NCI-H2107 (cell line): ENCODE measurements at regions not wholly inside any gene's neighbourhood (a gene's known extent, or its start where the extent isn't known, plus 50 kb on each side); places are given as distances from the start of the nearest gene placed in this dataset.

Source experiments
- DNase-seq: peaks from one replicate; lab custom pipeline; 2025; lab: John Stamatoyannopoulos, UW

DNA sequence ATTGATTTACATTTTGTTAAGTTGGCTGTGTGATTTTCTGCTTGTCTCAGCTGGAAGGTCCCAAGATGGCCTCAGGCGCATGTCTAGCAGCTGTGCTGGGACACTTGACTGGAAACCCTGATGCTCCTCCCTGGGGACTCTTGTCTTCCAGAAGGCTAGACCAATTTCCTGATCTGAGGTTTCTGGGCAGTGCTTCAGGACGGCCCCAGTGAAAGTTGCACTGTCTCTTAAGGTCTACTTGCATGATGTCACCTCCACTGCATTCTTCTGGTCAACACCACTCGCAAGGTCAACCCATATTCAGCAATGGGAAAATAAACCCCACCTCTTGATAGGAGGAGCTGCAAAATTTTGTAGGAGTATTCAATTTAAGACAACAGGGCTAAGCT, 116.0 kb downstream of the SALL1 start:
- no peak for DNase-seq

DNA sequence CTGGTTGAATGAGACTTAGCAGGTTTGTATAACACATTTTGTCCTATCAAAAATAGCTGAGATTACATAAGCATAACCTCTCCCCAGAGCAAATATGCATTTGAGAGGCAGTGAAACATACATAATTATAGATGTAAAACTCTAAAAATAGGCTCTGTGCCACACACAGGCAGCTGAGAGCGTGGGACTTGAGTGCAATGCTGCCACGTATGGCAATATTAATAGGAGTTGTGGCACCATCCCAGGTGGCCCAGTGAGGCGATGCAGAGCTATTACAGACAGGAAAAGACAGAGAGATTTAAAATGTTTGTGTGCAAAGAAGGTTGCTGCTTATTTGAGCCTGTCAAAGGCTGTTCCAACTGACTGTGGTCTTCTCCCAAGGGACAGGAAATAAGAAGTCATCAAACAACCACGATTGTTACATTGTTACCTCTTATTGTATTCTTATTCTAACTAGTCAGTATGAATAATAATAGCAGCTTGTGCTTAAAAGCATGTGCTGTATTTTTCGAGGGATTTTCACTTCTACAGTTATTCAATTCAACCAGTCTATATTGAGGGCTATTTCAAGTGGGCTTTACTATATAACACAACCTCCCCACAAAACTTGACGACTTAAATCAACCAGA, 116.5 kb downstream of the SALL1 start:
- no peak for DNase-seq

DNA sequence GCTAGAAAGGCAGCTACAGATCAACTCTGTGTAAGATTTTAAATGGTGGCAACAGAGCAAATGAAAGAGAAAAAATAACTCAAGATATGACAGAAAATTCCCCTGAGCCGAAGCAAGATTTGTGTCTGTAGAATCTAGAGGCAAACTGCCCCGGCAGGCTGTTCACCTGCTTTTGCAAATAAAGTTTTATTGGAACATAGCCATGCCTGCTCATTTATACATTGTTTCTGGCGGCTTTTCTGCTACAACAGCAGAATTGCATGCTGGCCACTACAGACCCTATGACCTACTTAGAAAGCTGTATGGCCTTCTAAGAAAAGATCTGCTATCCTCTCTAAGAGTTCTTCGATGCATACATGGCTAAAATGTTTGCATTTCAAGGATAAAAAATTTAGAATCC, 119.5 kb downstream of the SALL1 start:
- no peak for DNase-seq

DNA sequence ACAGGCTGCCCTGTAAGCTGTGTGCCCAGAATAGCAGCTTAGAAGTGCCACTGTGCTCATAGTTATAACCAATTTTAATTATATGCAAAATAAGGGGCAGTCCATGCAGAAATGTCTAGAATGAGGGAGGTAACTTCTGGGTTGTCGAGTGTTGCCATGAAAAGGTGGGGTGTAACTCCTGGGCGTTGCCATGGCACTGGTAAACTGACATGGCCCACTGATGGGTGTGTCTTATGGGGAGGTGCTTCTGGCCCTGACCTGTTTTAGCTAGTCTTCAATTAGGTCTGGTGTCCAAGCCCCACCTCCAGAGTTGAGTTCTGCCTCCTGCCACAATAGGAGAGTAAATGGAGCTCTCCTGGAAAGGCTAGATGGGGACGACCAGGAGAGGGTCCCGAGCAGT, 120.6 kb downstream of the SALL1 start:
- no peak for DNase-seq

DNA sequence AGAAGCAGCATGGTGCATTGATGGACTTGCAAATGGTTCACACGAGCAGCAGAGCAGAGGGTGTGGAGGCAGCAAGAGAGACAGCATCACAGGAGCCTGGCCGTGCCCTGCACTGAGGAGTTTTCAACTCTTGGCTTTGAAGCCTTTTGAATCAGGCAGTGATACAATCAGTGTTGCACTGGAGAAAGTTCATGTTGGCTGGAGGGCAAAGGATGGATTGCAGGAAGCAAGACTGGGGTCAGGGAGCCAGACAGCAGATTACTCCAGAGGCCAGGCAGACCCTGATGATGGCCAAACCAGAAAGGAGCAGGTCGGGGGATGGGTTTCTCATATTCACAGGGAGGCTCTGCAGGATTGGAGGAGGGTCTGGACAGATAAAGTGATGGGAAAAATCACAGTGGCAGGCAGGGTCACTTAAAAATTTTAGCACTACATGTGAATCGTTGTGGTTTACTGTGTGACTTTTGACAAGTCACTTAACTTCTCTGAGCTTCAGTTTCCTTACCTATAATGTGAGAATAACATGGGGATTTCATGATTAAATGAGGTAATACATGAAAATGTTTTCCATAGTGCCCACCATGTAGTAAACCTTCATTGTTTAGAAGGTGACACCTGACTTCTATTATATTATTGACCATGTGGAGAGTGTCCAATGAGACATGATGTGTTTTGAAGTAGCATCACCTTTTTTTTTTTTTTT, 125.3 kb downstream of the SALL1 start:
- no peak for DNase-seq

DNA sequence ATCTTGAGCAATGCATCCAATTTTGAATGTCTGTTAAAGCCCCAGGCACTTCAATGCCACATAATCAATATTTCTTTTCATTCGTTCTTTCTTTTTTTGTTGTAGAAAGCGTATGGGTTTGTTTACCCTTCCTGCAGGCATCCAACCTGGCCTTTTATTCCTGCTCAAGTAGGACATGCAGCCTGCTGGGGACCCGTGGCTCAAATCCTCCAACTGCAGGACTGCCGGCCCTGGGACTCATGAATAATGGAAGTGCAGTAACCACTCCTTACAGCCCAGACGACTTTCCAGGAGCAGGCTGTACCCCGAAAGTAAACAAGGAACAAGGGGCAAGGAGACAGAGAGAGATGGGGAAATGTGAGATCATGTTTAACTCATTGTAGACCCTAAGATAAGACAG, 126.4 kb downstream of the SALL1 start:
- no peak for DNase-seq

DNA sequence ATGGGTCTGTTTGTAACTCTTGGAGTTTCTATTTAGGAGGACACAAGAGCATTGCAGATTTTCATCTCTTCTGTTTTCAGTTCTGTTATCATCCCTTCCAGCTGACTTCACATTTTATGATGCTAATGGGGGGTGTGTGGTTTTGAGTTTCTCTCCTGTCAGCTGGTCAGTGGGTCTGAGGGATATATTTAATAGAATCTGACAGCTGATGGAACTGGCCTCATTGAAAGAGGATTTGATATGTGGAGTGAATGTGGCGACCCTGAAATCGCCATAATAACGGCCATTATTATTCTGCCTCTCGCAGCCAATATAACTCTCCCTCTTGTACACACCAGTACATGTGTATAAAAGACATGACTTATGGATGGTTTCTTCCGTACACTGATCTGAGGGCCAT, 128.1 kb downstream of the SALL1 start:
- no peak for DNase-seq

DNA sequence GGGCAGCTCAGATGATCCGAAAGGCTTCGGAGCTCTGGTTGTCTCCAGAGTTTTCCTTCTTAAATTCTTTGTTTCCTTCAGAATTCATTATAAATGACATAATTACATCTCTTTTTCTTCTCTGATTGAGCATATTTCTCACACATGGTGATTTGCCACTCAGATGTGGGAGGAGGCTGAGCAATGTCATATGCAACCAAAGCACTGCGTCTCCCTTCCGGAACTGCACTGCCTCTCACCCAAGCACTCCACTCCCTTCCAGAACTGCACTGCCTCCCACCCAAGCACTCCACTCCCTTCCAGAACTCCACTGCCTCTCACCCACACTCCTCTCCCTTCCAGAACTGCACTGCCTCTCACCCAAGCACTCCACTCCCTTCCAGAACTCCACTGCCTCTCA, 131.5 kb downstream of the SALL1 start:
- no peak for DNase-seq

DNA sequence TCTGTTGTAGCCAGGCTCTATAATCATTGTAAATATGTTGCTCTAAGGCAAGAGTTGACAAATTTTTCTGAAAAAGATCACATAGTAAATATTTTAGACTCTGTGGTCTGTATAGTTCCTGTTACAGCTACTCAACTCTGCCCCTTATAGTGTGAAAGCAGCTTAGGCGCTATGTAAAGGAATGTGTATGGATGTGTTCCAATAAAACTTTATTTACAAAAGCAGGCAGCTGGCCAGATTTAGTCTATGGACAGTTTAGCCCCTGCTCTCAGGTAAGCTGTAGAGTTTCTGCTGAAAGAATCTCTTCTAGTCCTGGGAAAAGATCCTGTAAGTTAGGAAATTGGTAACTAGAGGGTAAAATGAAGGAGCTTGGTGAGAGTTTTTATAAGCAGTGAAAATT, 133.1 kb downstream of the SALL1 start:
- DNase-seq, result no peak

DNA sequence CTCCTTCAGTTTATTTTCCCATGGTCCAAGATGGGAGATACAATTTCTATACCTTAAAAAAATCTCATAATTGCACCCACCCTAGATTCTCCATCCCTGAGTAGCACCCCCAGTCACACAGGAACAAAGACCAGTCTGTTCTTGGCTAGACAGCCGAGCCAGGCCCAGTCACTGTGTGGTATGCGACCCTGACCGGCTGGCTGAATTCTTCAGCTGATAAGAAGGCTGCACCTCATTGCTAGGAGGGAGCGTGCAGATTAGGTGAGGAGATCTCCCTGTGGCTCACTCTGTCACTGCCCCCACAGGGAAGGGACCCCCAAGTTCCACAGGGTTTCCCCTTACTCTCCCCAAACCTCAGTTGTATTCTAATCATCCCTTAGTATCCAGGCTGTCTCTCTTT, 138.7 kb downstream of the SALL1 start:
- DNase-seq, result no peak

DNA sequence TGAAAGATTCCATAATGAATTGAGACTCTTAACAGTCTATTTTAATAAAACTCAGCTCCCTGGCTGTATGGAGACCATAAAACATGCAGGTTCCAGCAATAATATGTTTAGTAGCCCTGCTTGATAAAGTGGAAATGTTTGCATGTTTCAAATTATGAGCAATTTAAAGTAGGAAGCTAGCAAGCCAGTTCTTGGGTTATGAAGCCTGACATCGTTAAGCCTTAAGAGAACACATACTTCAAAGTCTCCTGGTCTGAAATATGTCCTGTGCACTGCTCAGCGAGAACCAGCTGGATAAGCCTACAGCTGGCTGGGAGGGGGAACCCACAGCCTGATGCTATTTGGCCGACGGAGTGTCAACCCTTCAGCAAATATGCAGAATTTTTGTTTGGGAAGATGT, 140.3 kb downstream of the SALL1 start:
- DNase-seq, result no peak

DNA sequence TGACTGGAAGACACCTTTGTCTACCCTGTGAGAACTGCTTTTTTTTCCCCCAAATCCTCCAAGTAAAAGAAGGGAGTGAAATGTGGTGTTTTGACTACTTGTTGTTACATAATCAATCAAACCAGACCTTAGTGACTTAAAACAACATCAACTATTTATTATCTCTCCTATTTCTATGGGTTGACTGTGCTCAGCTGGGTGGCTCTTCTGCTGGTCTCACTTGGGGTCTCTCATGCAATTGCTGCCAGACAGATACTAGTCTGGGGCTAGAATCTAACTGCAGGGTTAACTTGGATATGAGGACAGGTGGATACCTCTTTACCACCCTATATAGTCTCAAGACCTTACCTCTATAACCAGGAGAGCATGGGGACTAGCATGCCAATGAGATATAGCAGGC, 141.3 kb downstream of the SALL1 start:
- DNase-seq, result no peak

DNA sequence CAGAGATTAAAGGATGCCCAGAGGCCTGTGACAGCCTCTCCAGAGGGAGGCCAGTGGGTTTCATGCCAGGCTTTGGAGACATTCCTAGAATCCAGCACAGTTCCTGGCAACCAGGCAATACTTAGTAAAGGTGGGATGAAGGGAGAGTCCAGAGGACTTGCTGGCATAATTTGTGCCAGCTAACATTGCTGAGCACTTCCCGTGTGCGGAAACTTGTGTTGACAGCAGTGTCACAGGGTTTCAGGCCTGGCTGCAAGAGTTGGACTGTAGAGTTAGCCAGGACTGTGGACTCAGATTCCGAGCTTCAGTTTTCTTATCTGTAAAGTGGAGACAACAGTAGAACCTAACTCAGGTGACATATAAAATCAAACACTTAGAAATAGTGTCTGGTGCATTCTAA, 141.7 kb downstream of the SALL1 start:
- DNase-seq, result no peak

DNA sequence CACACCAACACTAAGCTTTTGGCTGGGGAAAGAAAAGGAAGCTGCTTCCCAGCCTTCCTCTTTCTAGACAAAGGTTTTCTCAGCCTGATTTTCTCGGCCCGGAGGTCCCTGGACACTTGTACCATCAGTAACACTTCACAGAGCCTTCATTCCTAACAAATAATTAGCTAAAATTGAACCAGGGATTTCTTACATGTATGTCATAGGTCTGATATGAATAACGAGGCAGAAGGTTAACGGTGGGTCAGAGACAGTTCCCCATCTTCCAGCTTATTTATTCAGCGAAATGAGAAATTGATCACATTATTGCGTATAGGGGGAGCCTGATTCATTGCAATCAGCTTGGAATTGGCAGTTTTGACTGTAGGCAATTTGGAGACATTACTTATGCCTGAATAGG, 142.5 kb downstream of the SALL1 start:
- no peak for DNase-seq

DNA sequence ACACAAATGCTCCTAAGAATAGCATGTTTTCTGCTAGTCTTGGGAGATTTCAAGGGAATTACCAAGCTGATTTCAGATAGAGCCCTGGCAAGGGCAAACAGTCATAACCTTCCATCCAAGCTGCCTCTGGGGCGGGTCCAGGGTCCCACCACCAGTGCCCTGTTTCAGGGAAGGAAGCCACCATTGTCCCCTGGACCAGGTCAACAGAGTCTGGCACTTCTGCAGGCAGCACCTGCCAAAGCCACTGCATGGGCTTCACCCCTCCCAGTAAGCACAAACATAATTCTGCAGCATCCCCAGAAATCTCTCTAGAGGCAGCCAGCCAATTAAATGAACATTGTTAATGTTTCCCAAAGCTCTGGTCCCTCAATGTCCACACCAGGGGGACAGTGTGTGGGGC, 143.0 kb downstream of the SALL1 start:
- DNase-seq, result no peak

DNA sequence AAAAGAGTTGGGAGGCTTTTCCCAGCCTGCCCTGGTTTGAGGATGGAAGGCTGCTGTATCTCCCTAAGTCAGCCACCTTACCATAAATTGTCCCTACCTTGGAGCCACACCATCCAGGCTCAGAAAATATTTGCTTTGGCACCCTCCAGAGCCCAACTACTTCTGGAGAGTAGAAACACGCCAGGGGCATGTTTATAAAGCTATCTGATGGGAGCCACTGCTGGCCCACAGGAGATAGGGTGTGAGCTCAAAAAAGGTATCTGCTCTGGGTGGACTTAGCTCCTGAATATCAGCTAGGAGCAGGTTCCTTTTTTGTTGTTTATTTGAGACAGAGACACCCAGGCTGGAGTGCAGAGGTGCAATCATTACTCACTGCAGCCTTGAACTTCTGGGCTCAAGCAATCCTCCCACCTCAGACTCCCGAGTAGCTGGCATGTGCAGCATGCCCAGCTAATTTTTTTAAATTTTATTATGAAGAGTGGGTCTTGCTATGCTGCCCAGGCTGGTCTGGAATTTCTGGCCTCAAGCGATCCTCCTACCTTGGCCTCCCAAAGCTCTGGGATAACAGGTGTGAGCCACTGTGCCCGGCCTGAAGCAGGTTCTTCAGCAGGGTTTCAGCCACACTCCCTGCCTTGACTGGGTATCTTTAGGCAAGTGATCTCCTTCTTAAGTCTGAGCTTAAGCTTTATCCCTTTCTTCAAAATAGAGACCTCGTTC, 147.1 kb downstream of the SALL1 start:
- no peak for DNase-seq

DNA sequence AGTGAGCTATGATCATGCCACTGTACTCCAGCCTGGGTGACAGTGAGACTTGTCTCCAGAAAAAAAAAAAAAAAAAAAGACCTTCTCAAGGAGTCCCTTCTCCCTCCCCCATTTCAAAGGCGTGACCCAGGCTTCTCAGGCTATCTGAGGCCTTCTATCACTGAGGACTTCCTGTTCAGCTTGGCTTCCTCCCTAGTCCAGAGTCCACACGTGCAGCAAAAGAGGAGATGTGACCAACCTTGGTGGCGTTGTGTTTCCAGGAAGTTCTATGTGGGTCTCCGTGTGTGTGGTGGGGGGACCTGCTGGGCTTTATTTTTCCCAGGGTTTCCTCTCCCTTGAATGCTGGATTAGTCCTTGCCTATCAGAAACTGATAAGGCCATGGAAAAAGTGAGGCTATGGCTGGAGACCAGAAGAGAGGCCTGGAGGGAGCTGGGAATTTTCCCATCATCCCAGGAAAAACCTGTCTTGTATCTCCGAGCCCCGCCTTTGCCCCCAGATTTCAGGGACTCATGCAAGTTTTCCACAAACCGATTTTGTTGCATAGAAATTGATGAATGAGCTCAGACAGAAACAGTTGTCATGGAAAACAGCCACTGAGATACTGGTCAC, 148.1 kb downstream of the SALL1 start:
- no peak for DNase-seq

DNA sequence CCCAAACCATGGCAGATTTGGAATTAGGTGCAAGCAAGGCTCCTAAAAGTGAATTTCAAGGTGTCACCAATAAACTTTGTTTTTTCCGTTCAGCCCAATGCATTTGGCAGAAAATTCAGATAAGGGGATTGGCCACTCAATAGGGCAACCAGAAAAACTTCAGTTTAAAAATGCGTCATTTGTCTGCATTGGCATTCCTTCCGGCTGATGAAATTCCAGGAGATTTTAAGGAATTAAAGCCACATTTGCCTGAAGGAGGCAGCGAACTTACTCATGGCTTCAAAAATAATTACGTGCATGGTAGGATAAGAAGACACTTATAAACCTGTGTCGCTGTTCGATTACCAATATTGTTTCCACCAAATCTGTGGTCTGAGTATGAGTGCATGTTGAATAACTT, 151.9 kb downstream of the SALL1 start:
- DNase-seq, result no peak

DNA sequence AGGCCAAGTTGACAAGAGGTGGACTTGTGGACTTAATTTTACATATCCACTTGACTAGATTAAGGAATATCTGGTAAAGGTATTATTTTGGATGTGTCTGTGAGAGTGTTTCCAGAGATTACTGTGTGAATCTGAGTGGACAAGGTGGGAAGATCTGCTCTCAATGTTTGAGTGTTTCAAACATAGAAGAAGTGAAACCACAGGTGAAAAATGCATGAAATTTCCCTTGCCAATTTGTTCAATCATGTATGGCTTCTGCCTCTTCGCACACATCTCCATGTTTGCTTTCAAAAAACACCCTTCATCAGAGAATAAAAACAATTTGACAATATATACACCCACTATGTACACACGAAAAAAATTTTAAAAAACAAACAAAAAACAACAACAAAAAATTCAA, 152.7 kb downstream of the SALL1 start:
- no peak for DNase-seq

DNA sequence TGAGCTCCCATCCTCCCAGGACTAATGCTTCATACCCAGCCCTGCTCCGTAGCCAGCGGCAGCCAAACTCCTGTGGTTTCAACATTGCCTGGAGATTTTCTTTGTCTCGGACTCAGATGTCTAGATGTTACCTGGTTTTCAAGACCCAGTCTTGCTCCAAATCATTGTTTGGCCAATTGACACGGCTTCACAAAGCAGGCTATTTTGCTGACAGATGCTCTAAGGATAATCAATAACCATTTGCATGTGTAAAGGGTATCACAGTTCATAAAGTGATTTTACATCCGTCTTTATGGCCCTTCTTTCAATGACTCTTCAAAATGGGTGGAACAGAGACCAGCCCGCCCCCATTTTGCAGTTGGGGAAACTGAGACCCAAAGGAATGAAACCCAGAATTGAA, 153.4 kb downstream of the SALL1 start:
- DNase-seq, result no peak

DNA sequence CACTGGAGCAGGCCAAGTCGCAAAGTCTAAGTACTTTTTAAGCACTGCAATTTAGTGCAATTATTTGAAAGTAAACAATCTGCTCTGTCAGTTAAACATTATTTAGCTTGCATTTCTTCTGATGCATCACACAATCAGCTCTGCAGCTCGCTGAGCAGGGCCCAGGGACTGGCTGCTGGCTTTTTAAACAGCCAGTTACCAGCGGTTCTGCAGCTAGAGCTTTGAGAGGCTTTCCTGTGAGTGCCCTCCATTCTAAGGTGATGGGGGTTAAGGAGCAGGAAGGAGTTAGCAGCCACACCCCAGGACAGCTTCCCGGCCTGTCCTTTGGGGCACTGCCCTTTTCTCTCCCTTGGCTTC, 154.3 kb downstream of the SALL1 start:
- no peak for DNase-seq

DNA sequence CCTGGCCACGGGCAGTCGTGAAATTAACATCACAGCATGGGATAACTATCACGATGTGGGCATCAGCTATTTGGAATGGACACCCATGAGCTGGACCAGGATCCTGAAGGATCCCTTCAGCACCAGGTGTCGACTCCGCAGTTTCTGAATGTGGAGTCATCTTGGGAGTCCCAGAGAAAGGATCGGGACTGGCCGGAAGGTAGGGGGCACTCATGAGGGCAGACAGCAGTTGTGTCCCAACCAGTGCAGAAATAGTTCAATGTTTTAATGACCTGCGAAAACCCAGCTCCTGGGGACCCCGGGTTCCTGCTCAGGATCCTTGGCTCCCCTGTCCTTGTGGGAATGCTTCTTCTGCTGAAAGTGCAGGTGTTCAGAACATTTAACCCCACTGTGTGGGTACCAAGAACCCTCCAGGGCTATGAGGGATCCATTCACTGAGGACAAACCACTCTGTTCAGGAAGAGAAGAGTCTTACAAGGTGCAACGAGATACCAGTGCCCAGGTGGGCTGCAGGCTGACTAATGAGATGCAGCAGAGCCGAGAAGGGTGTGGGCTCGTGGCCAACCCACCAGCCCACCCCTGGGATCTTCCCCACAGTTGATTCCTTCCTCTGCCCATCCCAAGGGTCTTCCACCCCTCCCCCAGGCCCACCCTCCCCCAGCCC, 154.8 kb downstream of the SALL1 start:
- no peak for DNase-seq

DNA sequence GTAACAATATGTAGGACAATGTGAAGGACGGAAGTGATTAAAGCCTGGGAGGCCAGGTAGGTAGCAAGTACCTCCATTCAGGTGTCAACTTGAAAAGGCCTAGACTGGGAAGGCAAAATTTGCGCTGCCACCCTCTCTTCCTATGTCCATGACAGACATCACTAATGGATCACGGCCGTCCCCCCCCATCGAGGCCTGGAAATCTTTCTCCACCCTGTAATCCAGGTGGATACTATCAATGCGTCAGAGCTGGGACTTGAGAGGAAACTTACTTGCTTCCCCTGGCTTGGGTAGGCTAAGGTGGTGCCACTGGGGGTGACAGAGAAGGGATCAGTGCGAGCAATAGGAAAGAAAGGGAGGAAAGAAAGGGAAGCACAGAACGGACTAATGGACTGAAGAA, 156.1 kb downstream of the SALL1 start:
- DNase-seq, result no peak
